ENCODE measurements at regions not wholly inside any gene's neighbourhood (a gene's known extent, or its start where the extent isn't known, plus 50 kb on each side); places are given as distances from the start of the nearest gene placed in this dataset.

DNA sequence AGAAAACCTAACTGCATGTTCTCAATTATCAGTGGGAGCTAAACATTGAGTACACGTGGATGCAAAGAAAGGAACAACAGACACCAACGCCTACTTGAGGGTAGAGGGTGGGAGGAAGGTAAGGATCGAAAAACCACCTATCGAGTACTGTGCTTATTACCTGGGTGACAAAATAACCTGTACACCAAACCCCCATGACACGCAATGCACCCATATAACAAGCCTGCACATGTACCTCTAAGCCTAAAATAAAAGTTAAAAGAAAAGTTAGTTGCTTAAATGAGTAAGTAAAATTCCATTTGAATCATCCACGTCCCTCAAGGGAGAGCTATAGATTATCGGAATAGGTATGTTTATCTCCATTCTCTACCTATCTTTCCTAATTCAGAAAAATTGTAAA, 210.2 kb upstream of the ADCY2 start:
- TF ChIP-seq, protein P1, sequence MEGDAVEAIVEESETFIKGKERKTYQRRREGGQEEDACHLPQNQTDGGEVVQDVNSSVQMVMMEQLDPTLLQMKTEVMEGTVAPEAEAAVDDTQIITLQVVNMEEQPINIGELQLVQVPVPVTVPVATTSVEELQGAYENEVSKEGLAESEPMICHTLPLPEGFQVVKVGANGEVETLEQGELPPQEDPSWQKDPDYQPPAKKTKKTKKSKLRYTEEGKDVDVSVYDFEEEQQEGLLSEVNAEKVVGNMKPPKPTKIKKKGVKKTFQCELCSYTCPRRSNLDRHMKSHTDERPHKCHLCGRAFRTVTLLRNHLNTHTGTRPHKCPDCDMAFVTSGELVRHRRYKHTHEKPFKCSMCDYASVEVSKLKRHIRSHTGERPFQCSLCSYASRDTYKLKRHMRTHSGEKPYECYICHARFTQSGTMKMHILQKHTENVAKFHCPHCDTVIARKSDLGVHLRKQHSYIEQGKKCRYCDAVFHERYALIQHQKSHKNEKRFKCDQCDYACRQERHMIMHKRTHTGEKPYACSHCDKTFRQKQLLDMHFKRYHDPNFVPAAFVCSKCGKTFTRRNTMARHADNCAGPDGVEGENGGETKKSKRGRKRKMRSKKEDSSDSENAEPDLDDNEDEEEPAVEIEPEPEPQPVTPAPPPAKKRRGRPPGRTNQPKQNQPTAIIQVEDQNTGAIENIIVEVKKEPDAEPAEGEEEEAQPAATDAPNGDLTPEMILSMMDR (IDR thresholded peaks at IDR 0.05; ENCODE audit: low read depth, low read length, missing input control): no peak
- TF ChIP-seq, protein P2, sequence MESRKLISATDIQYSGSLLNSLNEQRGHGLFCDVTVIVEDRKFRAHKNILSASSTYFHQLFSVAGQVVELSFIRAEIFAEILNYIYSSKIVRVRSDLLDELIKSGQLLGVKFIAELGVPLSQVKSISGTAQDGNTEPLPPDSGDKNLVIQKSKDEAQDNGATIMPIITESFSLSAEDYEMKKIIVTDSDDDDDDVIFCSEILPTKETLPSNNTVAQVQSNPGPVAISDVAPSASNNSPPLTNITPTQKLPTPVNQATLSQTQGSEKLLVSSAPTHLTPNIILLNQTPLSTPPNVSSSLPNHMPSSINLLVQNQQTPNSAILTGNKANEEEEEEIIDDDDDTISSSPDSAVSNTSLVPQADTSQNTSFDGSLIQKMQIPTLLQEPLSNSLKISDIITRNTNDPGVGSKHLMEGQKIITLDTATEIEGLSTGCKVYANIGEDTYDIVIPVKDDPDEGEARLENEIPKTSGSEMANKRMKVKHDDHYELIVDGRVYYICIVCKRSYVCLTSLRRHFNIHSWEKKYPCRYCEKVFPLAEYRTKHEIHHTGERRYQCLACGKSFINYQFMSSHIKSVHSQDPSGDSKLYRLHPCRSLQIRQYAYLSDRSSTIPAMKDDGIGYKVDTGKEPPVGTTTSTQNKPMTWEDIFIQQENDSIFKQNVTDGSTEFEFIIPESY (IDR thresholded peaks at IDR 0.05): no peak
- TF ChIP-seq JUND (IDR thresholded peaks at IDR 0.05): no peak
- TF ChIP-seq EGR1 (IDR thresholded peaks at IDR 0.05; ENCODE audit: low read depth in 2 of 2): no peak
- TF ChIP-seq, protein P3, sequence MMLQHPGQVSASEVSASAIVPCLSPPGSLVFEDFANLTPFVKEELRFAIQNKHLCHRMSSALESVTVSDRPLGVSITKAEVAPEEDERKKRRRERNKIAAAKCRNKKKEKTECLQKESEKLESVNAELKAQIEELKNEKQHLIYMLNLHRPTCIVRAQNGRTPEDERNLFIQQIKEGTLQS (IDR thresholded peaks at IDR 0.05): no peak
- TF ChIP-seq, protein P4, sequence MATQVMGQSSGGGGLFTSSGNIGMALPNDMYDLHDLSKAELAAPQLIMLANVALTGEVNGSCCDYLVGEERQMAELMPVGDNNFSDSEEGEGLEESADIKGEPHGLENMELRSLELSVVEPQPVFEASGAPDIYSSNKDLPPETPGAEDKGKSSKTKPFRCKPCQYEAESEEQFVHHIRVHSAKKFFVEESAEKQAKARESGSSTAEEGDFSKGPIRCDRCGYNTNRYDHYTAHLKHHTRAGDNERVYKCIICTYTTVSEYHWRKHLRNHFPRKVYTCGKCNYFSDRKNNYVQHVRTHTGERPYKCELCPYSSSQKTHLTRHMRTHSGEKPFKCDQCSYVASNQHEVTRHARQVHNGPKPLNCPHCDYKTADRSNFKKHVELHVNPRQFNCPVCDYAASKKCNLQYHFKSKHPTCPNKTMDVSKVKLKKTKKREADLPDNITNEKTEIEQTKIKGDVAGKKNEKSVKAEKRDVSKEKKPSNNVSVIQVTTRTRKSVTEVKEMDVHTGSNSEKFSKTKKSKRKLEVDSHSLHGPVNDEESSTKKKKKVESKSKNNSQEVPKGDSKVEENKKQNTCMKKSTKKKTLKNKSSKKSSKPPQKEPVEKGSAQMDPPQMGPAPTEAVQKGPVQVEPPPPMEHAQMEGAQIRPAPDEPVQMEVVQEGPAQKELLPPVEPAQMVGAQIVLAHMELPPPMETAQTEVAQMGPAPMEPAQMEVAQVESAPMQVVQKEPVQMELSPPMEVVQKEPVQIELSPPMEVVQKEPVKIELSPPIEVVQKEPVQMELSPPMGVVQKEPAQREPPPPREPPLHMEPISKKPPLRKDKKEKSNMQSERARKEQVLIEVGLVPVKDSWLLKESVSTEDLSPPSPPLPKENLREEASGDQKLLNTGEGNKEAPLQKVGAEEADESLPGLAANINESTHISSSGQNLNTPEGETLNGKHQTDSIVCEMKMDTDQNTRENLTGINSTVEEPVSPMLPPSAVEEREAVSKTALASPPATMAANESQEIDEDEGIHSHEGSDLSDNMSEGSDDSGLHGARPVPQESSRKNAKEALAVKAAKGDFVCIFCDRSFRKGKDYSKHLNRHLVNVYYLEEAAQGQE (IDR thresholded peaks at IDR 0.05): no peak
- no peak for TF ChIP-seq FOXA1 (IDR thresholded peaks at IDR 0.05)
- no peak for TF ChIP-seq HNF4G (IDR thresholded peaks at IDR 0.05)
- no peak for TF ChIP-seq GABPA (IDR thresholded peaks at IDR 0.05 in 1 of 2, conservative IDR thresholded peaks at IDR 0.05 in 1 of 2)
- no peak for TF ChIP-seq HNF4A (conservative IDR thresholded peaks at IDR 0.05)
- TF ChIP-seq NR2F2 (IDR thresholded peaks at IDR 0.05): no peak
- TF ChIP-seq FOXA2 (IDR thresholded peaks at IDR 0.05): no peak
- TF ChIP-seq YY1 (IDR thresholded peaks at IDR 0.05): no peak
- TF ChIP-seq TAF1 (conservative IDR thresholded peaks at IDR 0.05): no peak
- TF ChIP-seq, protein P5, sequence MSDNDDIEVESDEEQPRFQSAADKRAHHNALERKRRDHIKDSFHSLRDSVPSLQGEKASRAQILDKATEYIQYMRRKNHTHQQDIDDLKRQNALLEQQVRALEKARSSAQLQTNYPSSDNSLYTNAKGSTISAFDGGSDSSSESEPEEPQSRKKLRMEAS (IDR thresholded peaks at IDR 0.05): no peak
- TF ChIP-seq RXRA (IDR thresholded peaks at IDR 0.05): no peak
- no peak for TF ChIP-seq RAD21 (IDR thresholded peaks at IDR 0.05)
- H3K9me3 ChIP-seq (ENCODE audit: control insufficient read depth in 4 of 4, low read length in 3 of 4): no peaks in the 10 kb centered on the region
- no peak overlapping the region for H3K4me3 ChIP-seq (ENCODE audit: low read depth in 1 of 3, low read length in 3 of 3)
- H3K9ac ChIP-seq (ENCODE audit: low read depth in 1 of 2, low read length in 2 of 2): no peak overlapping the region
- DNase-seq (ENCODE audit: low spot score): no peak
- no peaks in the 10 kb centered on the region for H3K27me3 ChIP-seq (ENCODE audit: control insufficient read depth in 4 of 4, insufficient read depth in 4 of 4, low read length in 3 of 4)
- H3K36me3 ChIP-seq (ENCODE audit: control insufficient read depth in 4 of 4, insufficient read depth in 3 of 4, low read depth in 1 of 4, low read length in 3 of 4): no peaks in the 10 kb centered on the region
- no peak overlapping the region for H3K27ac ChIP-seq (ENCODE audit: low read depth in 1 of 2, low read length in 2 of 2)
- peaks cover 3 to 9% (median 5%) of the 10 kb centered on the region in 4 donors for H3K4me1 ChIP-seq (ENCODE audit: control insufficient read depth in 4 of 4, insufficient read depth in 4 of 4, low read length in 3 of 4)
- 73% methylated on average over 7 of the region's 7 CpGs for WGBS

DNA sequence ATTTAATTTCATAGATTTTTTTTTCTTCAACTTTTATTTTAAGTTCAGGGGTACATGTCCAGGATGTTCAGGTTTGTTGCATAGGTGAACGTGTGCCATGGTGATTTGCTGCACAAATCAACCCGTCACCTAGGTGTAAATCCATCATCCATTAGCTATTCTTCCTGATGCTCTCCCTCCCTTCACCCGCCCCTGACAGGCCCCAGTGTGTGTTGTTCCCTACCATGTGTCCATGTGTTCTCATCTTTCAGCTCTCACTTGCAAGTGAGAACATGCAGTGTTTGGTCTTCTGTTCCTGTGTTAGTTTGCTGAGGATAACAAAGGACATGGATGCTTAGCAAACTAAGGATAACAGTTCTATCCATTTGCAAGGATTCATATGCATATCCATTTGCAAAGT, 209.1 kb upstream of the ADCY2 start:
- H3K27ac ChIP-seq (ENCODE audit: low read depth in 1 of 2, low read length in 2 of 2): no peak overlapping the region
- H3K4me1 ChIP-seq (ENCODE audit: control insufficient read depth in 4 of 4, insufficient read depth in 4 of 4, low read length in 3 of 4): peaks cover 0 to 3% (median 2%) of the 10 kb centered on the region in 4 donors
- no peak for TF ChIP-seq NR2F2 (IDR thresholded peaks at IDR 0.05)
- no peak for TF ChIP-seq RAD21 (IDR thresholded peaks at IDR 0.05)
- no peaks in the 10 kb centered on the region for H3K9me3 ChIP-seq (ENCODE audit: control insufficient read depth in 4 of 4, low read length in 3 of 4)
- H3K9ac ChIP-seq (ENCODE audit: low read depth in 1 of 2, low read length in 2 of 2): no peak overlapping the region
- WGBS: 76% methylated on average over 3 of the region's 3 CpGs
- H3K4me3 ChIP-seq (ENCODE audit: low read depth in 1 of 3, low read length in 3 of 3): no peak overlapping the region
- no peak for DNase-seq (ENCODE audit: low spot score)
- H3K36me3 ChIP-seq (ENCODE audit: control insufficient read depth in 4 of 4, insufficient read depth in 3 of 4, low read depth in 1 of 4, low read length in 3 of 4): no peaks in the 10 kb centered on the region
- no peaks in the 10 kb centered on the region for H3K27me3 ChIP-seq (ENCODE audit: control insufficient read depth in 4 of 4, insufficient read depth in 4 of 4, low read length in 3 of 4)

Data from liver (tissue), 8 donors.